ENCODE measurements at regions not wholly inside any gene's neighbourhood (a gene's known extent, or its start where the extent isn't known, plus 50 kb on each side); places are given as distances from the start of the nearest gene placed in this dataset.
"Not testable (repeated sequence)": the region's sequence is repeated elsewhere in the genome, so short reads cannot be mapped to it uniquely, and the experiment has no call there.

DNA sequence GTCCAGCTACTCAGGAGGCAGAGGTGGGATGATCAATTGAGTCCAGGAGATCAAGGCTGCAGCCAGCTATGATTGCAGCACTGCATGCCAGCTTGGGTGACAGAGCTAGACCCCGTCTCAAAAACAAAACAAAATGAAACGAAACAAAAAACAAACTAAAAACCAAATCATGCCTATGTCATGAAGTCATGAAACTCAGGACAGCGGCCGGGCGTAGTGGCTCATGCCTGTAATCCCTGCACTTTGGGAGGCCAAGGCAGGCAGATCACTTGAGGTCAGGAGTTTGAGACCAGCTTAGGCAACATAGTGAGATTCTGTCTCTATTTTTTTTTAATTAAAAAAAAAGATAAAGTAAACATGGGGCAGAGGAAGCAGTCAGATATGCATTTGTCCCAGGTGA, 472.6 kb downstream of the GOLGA6L6 start:
- H3K36me3 Mint-ChIP-seq, H3K27me3 Mint-ChIP-seq, H3K27ac Mint-ChIP-seq, H3K4me3 Mint-ChIP-seq, DNase-seq, H3K9me3 Mint-ChIP-seq, H3K4me1 Mint-ChIP-seq: not testable (repeated sequence)

DNA sequence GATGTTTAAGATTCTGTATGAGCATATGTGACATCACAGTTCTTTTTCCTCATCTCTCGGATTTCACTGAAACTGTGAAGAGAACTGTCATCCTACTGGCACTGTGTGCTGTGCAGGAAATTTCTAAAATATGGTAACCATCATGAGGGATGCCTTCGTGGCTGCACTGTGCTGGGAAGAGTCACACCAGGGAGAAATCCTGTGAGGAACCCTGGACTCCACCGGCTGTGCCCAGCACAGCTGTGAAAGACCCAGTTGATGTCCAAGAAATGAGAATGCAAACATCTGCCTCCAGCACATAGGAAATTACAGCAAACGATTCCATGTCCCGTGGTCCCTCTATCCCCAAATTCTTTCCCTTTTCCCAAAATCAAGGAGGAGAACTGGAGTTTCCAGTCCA, 475.4 kb downstream of the GOLGA6L6 start:
- not testable (repeated sequence) for H3K27ac Mint-ChIP-seq, H3K27me3 Mint-ChIP-seq, H3K36me3 Mint-ChIP-seq, H3K4me1 Mint-ChIP-seq, H3K9me3 Mint-ChIP-seq, H3K4me3 Mint-ChIP-seq, DNase-seq

DNA sequence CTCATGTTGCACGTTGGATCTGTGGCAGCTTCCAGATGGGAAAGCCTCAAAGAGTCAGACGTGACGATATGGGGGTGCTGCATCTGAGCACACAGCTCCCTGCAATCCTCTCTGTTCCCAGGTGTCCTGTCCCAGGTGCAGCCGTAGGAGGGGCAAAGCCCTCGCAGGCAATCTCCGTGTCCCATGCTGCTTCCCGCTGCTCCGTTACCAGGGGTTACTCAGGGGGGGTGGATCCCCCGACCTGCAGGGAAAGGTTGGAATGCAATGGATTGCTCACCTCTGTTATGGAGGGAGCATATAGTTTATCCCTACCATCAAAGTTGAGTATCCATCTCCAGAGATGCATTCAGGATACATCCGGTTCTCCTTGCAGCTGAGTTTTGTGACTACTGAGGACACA, 476.1 kb downstream of the GOLGA6L6 start:
- H3K9me3 Mint-ChIP-seq, H3K4me3 Mint-ChIP-seq, H3K4me1 Mint-ChIP-seq, H3K27ac Mint-ChIP-seq, DNase-seq, H3K36me3 Mint-ChIP-seq, H3K27me3 Mint-ChIP-seq: not testable (repeated sequence)

DNA sequence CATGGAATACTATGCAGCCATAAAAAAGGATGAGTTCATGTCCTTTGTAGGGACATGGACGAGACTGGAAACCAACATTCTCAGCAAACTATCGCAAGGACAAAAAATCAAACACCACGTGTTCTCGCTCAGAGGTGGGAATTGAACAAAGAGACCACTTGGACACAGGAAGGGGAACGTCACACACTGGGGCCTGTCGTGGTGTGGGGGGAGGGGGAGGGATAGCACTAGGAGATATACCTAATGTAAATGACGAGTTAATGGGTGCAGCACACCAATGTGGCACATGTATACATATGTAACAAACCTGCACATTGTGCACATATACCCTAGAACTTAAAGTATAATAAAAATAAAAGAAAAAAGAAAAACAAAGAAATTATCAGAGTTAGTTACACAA, 478.4 kb downstream of the GOLGA6L6 start:
- not testable (repeated sequence) for H3K9me3 Mint-ChIP-seq, H3K36me3 Mint-ChIP-seq, H3K27ac Mint-ChIP-seq, H3K4me3 Mint-ChIP-seq, H3K27me3 Mint-ChIP-seq, DNase-seq, H3K4me1 Mint-ChIP-seq

DNA sequence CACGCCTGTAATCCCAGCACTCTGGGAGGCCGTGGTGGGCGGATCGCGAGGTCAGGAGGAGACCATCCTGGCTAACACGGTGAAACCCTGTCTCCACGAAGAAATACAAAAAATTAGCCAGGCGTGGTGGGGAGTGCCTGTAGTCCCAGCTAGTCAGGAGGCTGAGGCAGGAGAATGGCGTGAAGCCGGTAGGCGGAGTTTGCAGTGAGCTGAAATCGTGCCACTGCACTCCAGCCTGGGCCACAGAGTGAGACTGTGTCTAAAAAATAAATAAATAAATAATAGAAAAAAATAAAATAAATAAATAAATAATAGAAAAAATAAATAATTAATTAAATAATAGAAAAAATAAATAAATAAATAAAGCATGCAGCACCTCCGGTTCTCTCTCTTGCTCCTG, 480.8 kb downstream of the GOLGA6L6 start:
- not testable (repeated sequence) for H3K36me3 Mint-ChIP-seq

DNA sequence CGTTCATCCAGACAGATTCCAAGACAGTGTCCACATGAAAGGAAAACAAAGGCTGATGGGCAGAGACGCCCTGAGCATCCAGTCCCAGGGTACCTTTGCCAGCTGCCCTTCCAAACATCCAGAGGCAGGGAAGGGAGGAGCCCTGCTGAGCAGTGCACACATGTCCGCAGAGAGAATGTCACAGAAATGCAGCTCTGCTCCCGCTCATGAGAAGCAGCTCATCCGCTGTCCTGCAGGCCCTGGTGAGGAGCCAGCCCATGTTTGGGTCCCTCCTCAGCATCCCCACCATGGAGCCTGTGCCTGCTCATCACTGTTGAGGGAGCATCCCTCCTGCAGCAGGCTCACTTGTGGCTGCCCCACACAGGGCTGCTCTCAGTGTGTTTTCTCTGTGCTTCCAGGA, 484.7 kb downstream of the GOLGA6L6 start:
- H3K4me3 Mint-ChIP-seq, result not testable (repeated sequence)

More for the DNA sequence above, 480.8 kb downstream of the GOLGA6L6 start:
- not testable (repeated sequence) for DNase-seq, H3K9me3 Mint-ChIP-seq, H3K27ac Mint-ChIP-seq, H3K27me3 Mint-ChIP-seq, H3K4me1 Mint-ChIP-seq, H3K4me3 Mint-ChIP-seq

DNA sequence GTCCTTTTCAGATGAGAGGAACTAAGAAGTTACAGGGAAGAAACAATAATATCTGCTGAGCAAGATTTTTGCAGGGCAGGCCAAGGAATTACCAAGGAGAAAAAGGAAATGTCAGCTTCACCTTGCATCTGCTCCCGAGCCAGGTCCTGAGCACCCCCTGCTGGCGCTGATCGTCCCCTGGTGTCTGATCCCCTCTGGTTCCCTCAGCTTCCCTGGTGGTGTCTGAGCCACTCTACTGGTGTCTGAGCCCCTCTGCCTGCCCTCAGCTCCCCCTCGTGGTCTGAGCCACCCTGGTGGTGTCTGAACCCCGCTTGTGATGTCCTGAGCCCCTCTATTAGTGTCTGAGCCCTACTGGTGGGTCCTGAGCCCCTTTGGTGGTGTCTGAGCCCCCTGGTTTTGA, 485.7 kb downstream of the GOLGA6L6 start:
- not testable (repeated sequence) for H3K9me3 Mint-ChIP-seq, H3K27me3 Mint-ChIP-seq, H3K27ac Mint-ChIP-seq, H3K36me3 Mint-ChIP-seq, DNase-seq, H3K4me1 Mint-ChIP-seq, H3K4me3 Mint-ChIP-seq

More for the DNA sequence above, 484.7 kb downstream of the GOLGA6L6 start:
- H3K27me3 Mint-ChIP-seq, H3K27ac Mint-ChIP-seq, H3K36me3 Mint-ChIP-seq, H3K9me3 Mint-ChIP-seq, H3K4me1 Mint-ChIP-seq, DNase-seq: not testable (repeated sequence)

DNA sequence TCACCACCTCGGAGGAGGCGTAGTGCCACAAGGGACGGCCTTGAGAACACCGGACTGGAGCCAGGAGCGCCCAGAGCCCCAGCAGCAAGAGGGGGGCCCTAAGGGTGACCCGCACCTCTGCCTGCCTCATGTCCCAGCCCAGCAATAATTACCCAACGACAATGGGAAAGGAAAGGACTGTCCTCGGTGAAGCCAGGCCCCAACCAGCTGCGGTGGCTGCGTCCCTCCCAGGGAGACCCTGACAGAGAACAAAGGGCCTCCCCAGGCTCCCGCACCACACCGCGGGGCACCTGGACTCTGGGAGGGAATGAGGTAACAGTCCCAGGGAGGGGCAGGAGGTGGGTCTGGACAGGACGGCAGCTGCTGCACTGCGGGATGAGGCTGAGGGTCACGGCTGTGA, 493.4 kb downstream of the GOLGA6L6 start:
- not testable (repeated sequence) for H3K36me3 Mint-ChIP-seq, H3K9me3 Mint-ChIP-seq, DNase-seq, H3K4me1 Mint-ChIP-seq, H3K4me3 Mint-ChIP-seq, H3K27ac Mint-ChIP-seq, H3K27me3 Mint-ChIP-seq

DNA sequence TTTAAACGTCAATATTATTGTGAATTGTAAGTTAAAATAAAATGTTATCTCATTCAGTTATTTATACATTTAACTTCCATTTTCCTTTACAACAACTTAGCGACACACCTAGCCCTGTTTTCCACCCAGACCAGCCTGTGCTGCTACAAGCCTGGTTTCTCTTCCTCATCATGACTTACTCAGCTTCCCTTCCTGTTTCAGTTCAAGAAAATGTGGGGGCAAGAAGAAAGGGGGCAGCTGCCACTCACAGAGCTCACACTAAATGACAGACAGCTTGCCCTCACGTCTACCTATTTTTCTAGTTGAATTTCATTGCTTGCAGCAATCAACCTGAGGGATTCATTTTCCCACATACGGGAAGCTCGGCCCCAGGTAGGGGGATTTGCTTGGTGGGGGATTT, 496.4 kb downstream of the GOLGA6L6 start:
- DNase-seq, H3K4me3 Mint-ChIP-seq, H3K27ac Mint-ChIP-seq, H3K4me1 Mint-ChIP-seq, H3K27me3 Mint-ChIP-seq, H3K9me3 Mint-ChIP-seq, H3K36me3 Mint-ChIP-seq: not testable (repeated sequence)

DNA sequence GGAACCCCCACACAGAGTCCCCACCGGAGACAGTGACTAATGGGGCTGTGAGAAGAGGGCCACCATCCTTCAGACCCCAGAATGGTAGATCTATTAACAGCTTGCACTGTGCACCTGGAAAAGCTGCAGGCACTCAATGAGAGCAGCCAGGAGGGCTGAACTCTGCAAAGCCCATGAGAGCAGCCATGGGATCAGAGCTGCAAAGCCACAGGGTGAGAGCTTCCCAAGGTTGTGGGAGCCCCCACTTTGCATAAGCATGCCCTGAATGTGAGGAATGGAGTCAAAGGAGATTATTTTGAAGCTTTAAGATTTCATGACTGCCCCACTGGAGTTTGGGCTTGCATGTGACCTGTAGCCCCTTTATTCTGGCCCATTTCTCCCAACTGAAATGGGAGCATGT, 500.9 kb downstream of the GOLGA6L6 start:
- H3K27me3 Mint-ChIP-seq, result not testable (repeated sequence)

DNA sequence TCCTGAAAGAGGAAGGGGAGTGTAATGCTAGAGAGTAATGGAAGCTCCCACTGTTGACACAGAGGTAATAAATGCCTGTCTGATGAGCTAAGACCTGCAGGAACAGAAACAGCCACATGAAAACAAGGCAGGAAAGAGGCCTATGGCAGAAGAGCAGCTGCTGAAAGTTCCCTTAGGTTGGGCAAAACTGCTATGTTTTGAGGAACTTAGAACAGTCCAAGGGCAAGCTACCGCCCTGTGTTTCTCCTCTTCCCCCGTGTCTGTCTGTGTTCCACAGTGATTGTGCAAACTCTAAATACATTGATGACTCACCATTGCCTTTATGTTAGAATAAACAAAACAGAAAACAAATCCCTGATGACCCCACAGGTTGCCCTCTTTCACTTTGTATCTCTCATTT, 516.6 kb downstream of the GOLGA6L6 start:
- not testable (repeated sequence) for H3K27me3 Mint-ChIP-seq, H3K9me3 Mint-ChIP-seq, H3K27ac Mint-ChIP-seq, H3K4me3 Mint-ChIP-seq, DNase-seq, H3K4me1 Mint-ChIP-seq, H3K36me3 Mint-ChIP-seq

More for the DNA sequence above, 500.9 kb downstream of the GOLGA6L6 start:
- not testable (repeated sequence) for H3K27ac Mint-ChIP-seq, DNase-seq, H3K9me3 Mint-ChIP-seq, H3K4me1 Mint-ChIP-seq, H3K36me3 Mint-ChIP-seq, H3K4me3 Mint-ChIP-seq

DNA sequence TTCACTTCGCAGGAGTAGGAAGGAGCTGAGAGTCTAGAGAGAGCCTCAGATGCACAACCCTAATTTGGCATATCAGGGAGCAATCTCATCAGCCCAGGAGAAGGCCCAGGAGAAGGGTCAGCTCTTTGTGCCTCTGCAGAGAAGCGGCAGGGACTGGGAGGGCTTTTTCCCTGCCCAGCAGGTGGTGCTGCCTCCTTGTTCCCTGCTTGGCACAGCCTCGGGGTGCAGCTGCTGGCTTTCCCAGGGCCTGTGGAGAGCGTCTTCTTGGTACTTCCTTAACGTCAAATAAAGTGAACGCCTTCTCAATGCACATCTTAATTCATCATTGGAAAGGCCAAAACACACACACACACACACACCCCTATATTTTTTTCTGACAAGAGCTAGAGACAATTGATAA, 519.3 kb downstream of the GOLGA6L6 start:
- H3K27me3 Mint-ChIP-seq, H3K27ac Mint-ChIP-seq, H3K4me3 Mint-ChIP-seq, DNase-seq, H3K36me3 Mint-ChIP-seq, H3K4me1 Mint-ChIP-seq, H3K9me3 Mint-ChIP-seq: not testable (repeated sequence)

DNA sequence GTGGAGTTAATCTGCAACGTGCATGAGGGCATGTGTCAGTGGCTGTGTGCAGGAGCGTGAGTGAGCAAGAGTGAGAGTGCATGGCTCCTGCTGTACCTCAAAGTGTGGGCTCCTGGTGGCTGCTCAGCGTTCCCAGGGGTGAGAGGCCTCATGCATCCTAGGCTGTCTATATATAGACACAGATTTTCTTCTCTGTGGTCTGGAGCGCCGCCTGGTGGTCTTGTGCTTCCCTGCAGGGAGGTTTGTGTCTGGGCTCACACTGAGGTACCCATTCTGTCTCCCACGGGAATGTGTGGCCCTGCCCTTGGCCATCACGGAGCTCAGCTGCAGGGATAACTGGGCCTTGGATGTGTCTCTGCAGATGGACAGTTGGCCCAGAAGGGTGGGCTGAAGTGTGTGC, 520.2 kb downstream of the GOLGA6L6 start:
- not testable (repeated sequence) for H3K9me3 Mint-ChIP-seq, H3K27me3 Mint-ChIP-seq, DNase-seq, H3K4me3 Mint-ChIP-seq, H3K4me1 Mint-ChIP-seq, H3K36me3 Mint-ChIP-seq, H3K27ac Mint-ChIP-seq

DNA sequence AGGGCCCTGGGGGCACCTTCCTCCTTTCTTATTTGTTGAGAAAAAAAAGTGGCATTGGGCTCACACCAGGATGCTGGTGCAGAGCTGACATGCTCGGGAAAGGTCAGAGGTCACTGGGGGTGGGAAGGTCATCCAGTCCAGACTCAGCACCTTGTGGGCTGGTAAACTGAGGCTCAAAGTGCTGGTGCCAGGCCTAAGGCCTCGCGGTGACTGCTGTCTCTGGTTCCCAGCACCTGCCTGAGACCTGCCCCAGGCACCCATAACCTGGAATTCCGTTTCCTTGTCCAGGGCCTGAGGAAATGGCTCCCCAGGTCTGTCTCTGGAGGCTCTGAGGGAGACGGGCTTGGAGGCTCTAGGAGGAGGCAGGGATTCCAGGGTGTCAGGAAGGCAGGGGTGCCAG, 521.0 kb downstream of the GOLGA6L6 start:
- not testable (repeated sequence) for H3K27me3 Mint-ChIP-seq

DNA sequence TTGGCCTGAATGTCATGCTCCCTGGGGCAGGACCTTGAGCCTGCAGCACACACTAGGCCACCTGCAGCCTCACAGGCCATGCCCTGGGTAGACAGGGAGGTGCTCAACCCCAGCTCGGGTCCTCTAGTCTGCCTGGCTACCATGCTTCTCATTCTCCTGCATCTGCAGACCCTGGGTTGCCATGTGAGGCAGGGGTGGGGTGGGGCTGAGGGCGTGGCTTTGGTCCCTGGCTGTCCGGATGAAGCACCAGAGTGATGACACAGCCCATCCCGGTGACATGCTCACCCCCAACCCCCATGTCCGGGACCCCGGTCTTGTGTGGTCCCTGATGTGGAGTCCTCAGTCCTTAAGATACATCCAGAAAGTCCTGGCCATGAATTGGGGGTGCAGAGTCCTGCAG, 521.8 kb downstream of the GOLGA6L6 start:
- not testable (repeated sequence) for H3K9me3 Mint-ChIP-seq, H3K4me1 Mint-ChIP-seq, H3K4me3 Mint-ChIP-seq, DNase-seq, H3K36me3 Mint-ChIP-seq, H3K27me3 Mint-ChIP-seq, H3K27ac Mint-ChIP-seq

More for the DNA sequence above, 521.0 kb downstream of the GOLGA6L6 start:
- H3K9me3 Mint-ChIP-seq, DNase-seq, H3K4me3 Mint-ChIP-seq, H3K27ac Mint-ChIP-seq, H3K36me3 Mint-ChIP-seq, H3K4me1 Mint-ChIP-seq: not testable (repeated sequence)

DNA sequence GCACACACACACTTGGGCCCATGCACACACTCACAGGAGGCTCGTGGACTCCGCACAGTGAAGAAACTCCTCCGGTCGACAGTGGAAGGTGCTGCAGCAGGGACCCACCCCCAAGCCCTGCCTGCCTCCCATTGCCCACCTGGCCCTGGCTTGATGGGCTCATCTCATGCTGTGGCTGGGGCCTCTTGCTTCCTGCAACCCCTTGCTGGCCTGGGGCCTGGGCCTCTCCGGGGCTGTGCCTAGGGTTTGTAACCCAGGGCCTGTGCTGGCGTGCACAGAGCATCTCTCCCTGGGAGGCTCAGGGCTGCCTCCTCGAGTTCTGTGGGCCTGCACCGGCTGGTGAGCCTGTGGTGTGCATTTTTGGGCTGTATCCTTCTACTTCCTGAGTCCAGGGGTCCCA, 524.0 kb downstream of the GOLGA6L6 start:
- not testable (repeated sequence) for H3K9me3 Mint-ChIP-seq, H3K36me3 Mint-ChIP-seq, H3K27ac Mint-ChIP-seq

DNA sequence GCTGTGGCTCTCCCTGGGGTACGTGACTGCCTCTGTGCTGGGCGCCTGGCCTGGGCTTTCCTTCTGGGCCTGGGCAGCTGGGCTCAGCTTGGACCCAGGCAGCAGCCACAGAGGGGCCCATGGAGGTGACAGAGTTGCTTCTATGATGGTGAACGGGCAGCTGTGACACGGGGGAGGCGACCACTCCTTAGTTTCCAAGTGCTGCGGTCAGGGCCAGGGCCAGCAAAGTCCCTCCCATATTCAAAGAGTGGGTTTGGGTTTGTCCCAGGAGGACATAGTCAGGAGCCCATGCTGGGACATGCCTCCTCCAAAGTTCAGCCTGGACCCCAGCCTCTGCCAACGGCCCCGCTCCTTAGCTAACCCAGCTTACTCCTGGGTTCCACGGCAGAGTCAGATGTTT, 524.7 kb downstream of the GOLGA6L6 start:
- not testable (repeated sequence) for H3K4me1 Mint-ChIP-seq, H3K9me3 Mint-ChIP-seq, H3K4me3 Mint-ChIP-seq, H3K27ac Mint-ChIP-seq, H3K36me3 Mint-ChIP-seq, DNase-seq, H3K27me3 Mint-ChIP-seq

More for the DNA sequence above, 524.0 kb downstream of the GOLGA6L6 start:
- H3K4me3 Mint-ChIP-seq, H3K4me1 Mint-ChIP-seq, H3K27me3 Mint-ChIP-seq, DNase-seq: not testable (repeated sequence)

All from activated naive CD8-positive, alpha-beta T cell treated with anti-CD3 and anti-CD28 coated beads for 36 hours (primary cell).